H1 (cell line): ENCODE measurements at regions not wholly inside any gene's neighbourhood (a gene's known extent, or its start where the extent isn't known, plus 50 kb on each side); places are given as distances from the start of the nearest gene placed in this dataset.

Source experiments
- CTCF ChIA-PET: fragments of 300-600 bp; sonication (Branson Sonifier 250); formaldehyde crosslinking; loops from one replicate; lab custom pipeline; 2021; ENCODE audit not compliant: partially characterized antibody; lab: Charles Lee
- POLR2A ChIA-PET: fragments of 300-600 bp; sonication (Branson Sonifier 250); formaldehyde crosslinking; loops from one replicate; lab custom pipeline; 2021; ENCODE audit warnings: inconsistent platforms; ENCODE audit not compliant: partially characterized antibody; lab: Charles Lee
- DNase-seq, 2 experiments: peaks; one replicate each; pipeline versions ENCODE4 v3.0.0 to v3.0.0-alpha.2; 2010 to 2022; ENCODE audit warnings: low spot score in 2 of 2, low read depth in 1 of 2, mixed read lengths in 1 of 2
- FAIRE-seq: peaks from 2 replicates; lab custom pipeline; 2011; peaks lifted over from hg19 to GRCh38; lab: Jason Lieb, UNC
- H2AFZ ChIP-seq: 2 replicates; pipeline ENCODE4 v1.8.1; 2012; ENCODE audit warnings: low read length, inconsistent platforms
- H2AK5ac ChIP-seq: 2 replicates; pipeline ENCODE4 v1.6.1; 2013; ENCODE audit warnings: low read depth, low read length
- H2BK120ac ChIP-seq: replicated peaks from 2 replicates; pipeline ENCODE3; 2013; ENCODE audit warnings: low read depth, low read length, inconsistent platforms
- H2BK12ac ChIP-seq: 2 replicates; pipeline ENCODE4 v1.6.1; 2013; ENCODE audit warnings: low read depth, low read length
- H2BK15ac ChIP-seq: 2 replicates; pipeline ENCODE4 v1.6.1; 2013; ENCODE audit warnings: low read length
- H2BK20ac ChIP-seq: 2 replicates; pipeline ENCODE4 v1.6.1; 2013; ENCODE audit warnings: low read length
- H2BK5ac ChIP-seq: 2 replicates; pipeline ENCODE4 v1.6.1; 2013; ENCODE audit warnings: low read depth, low read length
- H3K14ac ChIP-seq: 2 replicates; pipeline ENCODE4 v1.6.1; 2013; ENCODE audit warnings: inconsistent platforms; ENCODE audit not compliant: insufficient read length
- H3K18ac ChIP-seq: 2 replicates; pipeline ENCODE4 v1.6.1; 2013; ENCODE audit warnings: low read length; ENCODE audit errors: extremely low read depth
- H3K23ac ChIP-seq: 2 replicates; pipeline ENCODE4 v1.6.1; 2013; ENCODE audit warnings: inconsistent platforms; ENCODE audit not compliant: insufficient read length
- H3K23me2 ChIP-seq: 2 replicates; pipeline ENCODE4 v1.6.1; 2013; ENCODE audit warnings: low read depth, low read length
- H3K27ac ChIP-seq: 2 replicates; pipeline ENCODE4 v1.6.1; 2011; ENCODE audit warnings: low read depth, low read length, inconsistent platforms
- H3K27me3 ChIP-seq, 4 experiments: replicated peaks in 1 of 4; 1 replicate in 1 of 4; 2 replicates in 3 of 4; pipeline versions ENCODE4 v1.6.1 to v1.8.1; 2011 to 2013; ENCODE audit warnings: low read length in 3 of 4, mild to moderate bottlenecking in 3 of 4, inconsistent platforms in 2 of 4, mixed read lengths in 2 of 4, moderate library complexity in 1 of 4; ENCODE audit not compliant: control insufficient read depth in 3 of 4, insufficient read depth in 3 of 4; ENCODE audit errors: extremely low read depth in 1 of 4
- H3K36me3 ChIP-seq, 4 experiments: 2 replicates each; pipeline versions ENCODE4 v1.6.1 to v1.8.1; 2011 to 2013; ENCODE audit warnings: mild to moderate bottlenecking in 4 of 4, low read length in 3 of 4, moderate library complexity in 2 of 4, control low read depth in 1 of 4, inconsistent platforms in 1 of 4; ENCODE audit not compliant: insufficient read depth in 4 of 4, control insufficient read depth in 2 of 4
- H3K4ac ChIP-seq: replicated peaks from 2 replicates; pipeline ENCODE3; 2013; ENCODE audit warnings: low read length, low read depth, mixed read lengths, inconsistent platforms; ENCODE audit not compliant: insufficient read length
- H3K4me1 ChIP-seq, 4 experiments: replicated peaks in 1 of 4; 1 replicate in 1 of 4; 2 replicates in 3 of 4; pipeline versions ENCODE4 v1.6.1 to v1.8.1; 2011 to 2013; ENCODE audit warnings: low read length in 3 of 4, inconsistent platforms in 2 of 4, mixed read lengths in 1 of 4; ENCODE audit not compliant: insufficient read depth in 4 of 4, control insufficient read depth in 3 of 4
- H3K4me2 ChIP-seq, 2 experiments: 2 replicates each; pipeline versions ENCODE4 v1.6.1 to v1.8.1; 2011 to 2013; ENCODE audit warnings: low read depth in 2 of 2, low read length in 2 of 2, control low read depth in 1 of 2, inconsistent platforms in 1 of 2, mild to moderate bottlenecking in 1 of 2; ENCODE audit not compliant: insufficient read depth in 1 of 2
- H3K4me3 ChIP-seq, 4 experiments: fragments of 200-600, 300-600 bp in 1 of 4; sonication (generic), shearing (Covaris generic), sonication (Bioruptor Twin) in 1 of 4; 2 replicates each; pipeline versions ENCODE4 v1.5.1 to v1.8.1; 2011 to 2016; ENCODE audit warnings: low read length in 4 of 4, low read depth in 3 of 4, control low read depth in 2 of 4, inconsistent platforms in 2 of 4, mild to moderate bottlenecking in 2 of 4, mixed read lengths in 1 of 4, moderate library complexity in 1 of 4; ENCODE audit not compliant: insufficient read depth in 2 of 4; ENCODE audit errors: extremely low read depth in 1 of 4
- H3K56ac ChIP-seq: replicated peaks from 2 replicates; pipeline ENCODE3; 2013; ENCODE audit warnings: low read depth, mild to moderate bottlenecking, mixed read lengths, low read length, inconsistent platforms; ENCODE audit not compliant: insufficient read length
- H3K79me1 ChIP-seq: 2 replicates; pipeline ENCODE4 v1.6.1; 2013; ENCODE audit warnings: low read depth, low read length, control low read depth
- H3K79me2 ChIP-seq, 2 experiments: 2 replicates each; pipeline versions ENCODE4 v1.6.1 to v1.8.1; 2012 to 2013; ENCODE audit warnings: low read length in 2 of 2, mild to moderate bottlenecking in 2 of 2, inconsistent platforms in 1 of 2; ENCODE audit not compliant: insufficient read depth in 2 of 2, control insufficient read depth in 1 of 2
- H3K9ac ChIP-seq, 4 experiments: replicated peaks in 1 of 4; 1 replicate in 1 of 4; 2 replicates in 3 of 4; pipeline versions ENCODE4 v1.6.1 to v1.8.1; 2011 to 2013; ENCODE audit warnings: low read depth in 3 of 4, low read length in 3 of 4, control low read depth in 2 of 4, mild to moderate bottlenecking in 2 of 4, moderate library complexity in 2 of 4, inconsistent platforms in 1 of 4; ENCODE audit errors: extremely low read depth in 1 of 4
- H3K9me3 ChIP-seq, 2 experiments: 2 replicates each; pipeline versions ENCODE4 v1.6.1 to v1.8.1; 2012 to 2013; ENCODE audit warnings: mild to moderate bottlenecking in 2 of 2, moderate library complexity in 2 of 2, control low read depth in 1 of 2, inconsistent platforms in 1 of 2, low read depth in 1 of 2, low read length in 1 of 2, mixed read lengths in 1 of 2; ENCODE audit not compliant: insufficient read depth in 2 of 2
- H4K20me1 ChIP-seq, 2 experiments: replicated peaks in 1 of 2; 2 replicates each; pipeline versions ENCODE3 to v1.8.1; 2011 to 2013; ENCODE audit warnings: inconsistent platforms in 2 of 2, low read length in 2 of 2, mild to moderate bottlenecking in 1 of 2; ENCODE audit not compliant: insufficient read depth in 2 of 2, control insufficient read depth in 1 of 2
- H4K5ac ChIP-seq: 2 replicates; pipeline ENCODE4 v1.6.1; 2013; ENCODE audit warnings: low read length, low read depth, mixed read lengths, inconsistent platforms; ENCODE audit not compliant: insufficient read length
- H4K8ac ChIP-seq: 2 replicates; pipeline ENCODE4 v1.8.0; 2013; ENCODE audit warnings: mild to moderate bottlenecking, moderate library complexity, low read length, inconsistent platforms; ENCODE audit not compliant: insufficient read depth; ENCODE audit errors: extremely low read depth
- H4K91ac ChIP-seq: replicated peaks from 2 replicates; pipeline ENCODE3; 2013; ENCODE audit warnings: low read length, mixed read lengths, inconsistent platforms; ENCODE audit not compliant: insufficient read length
- ASH2L ChIP-seq: fragments of 200-600, 300-600 bp; sonication (generic); IDR thresholded peaks from one replicate; pipeline ENCODE4 v1.7.1; 2017; ENCODE audit warnings: low read length
- BRCA1 ChIP-seq: IDR thresholded peaks from 2 replicates; pipeline ENCODE4 v1.6.1; 2012; ENCODE audit warnings: low read depth, low read length, improper control_type of control experiment
- CHD2 ChIP-seq: IDR thresholded peaks from 2 replicates; pipeline ENCODE4 v1.6.1; 2012; ENCODE audit warnings: low read length, improper control_type of control experiment
- TCF12 ChIP-seq: IDR thresholded peaks from 2 replicates; pipeline ENCODE4 v1.6.1; 2011; ENCODE audit warnings: low read depth, mild to moderate bottlenecking, low read length
- WGBS, 2 experiments: shearing (Covaris generic) in 1 of 2; methylation state at CpG; one replicate each; pipeline versions ENCODE4 v1.1.6 to v1.1.7; 2013 to 2015; ENCODE audit warnings: low lambda C conversion rate in 2 of 2, mixed read lengths in 2 of 2, inconsistent platforms in 1 of 2, low coverage in 1 of 2, missing lambda C conversion rate in 1 of 2; ENCODE audit not compliant: insufficient replicate concordance in 2 of 2, insufficient coverage in 1 of 2, insufficient read length in 1 of 2; ENCODE audit errors: extremely low coverage in 1 of 2, missing lambda C conversion rate in 1 of 2; 5-methylcytosine and 5-hydroxymethylcytosine counted together

DNA sequence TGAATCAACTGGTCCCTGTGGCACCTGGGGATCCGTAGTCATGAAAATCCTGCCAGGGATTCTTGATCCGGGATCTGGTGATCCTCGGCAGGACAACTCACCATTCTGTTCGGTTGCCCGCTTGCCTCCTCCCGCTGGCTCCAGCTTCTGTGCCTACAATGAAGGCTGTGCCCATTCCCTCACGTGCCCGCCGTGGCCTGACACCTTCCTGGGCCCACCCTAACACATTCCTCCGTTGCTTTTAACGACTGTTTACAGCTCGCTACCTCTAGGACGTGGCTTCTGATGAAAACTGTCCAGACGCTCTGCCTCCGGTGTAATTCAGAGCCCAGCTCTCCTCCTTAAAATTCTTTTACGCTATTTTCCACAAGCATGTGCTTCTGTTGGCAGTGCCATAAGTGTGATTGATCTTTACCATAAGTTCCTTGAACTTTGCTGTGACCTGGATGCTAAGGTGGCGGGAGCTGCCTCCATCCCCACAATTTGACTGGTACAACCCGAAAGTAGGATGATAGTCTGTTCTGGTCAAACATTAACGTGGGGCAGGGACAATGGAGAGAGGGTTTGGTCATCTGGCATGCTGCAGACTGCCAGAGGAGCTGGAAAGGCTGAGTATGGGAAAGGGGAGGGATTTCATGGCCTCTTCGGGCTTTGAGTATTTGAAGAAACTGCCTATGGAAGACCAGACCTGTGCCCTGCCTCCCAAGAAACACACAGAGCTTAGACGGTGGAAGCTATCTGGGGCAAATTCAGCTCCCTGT, 206.8 kb upstream of the TNP1 start:
- Histone ChIP-seq H2BK120ac (no peak overlapping the region), H3K14ac (no peak overlapping the region), H2BK5ac (no peak overlapping the region), H3K18ac (no peak overlapping the region), H4K20me1 (peaks cover 0 to 10% of the 10 kb centered on the region in 2 experiments), H3K4ac (no peak overlapping the region), H2BK15ac (0 out of 2 replicates have a peak overlapping the region, but pooled peaks have one; percentile 16), H3K4me1 (peaks cover 2 to 10% (median 3%) of the 10 kb centered on the region in 4 experiments; a peak in 4 of 7 replicates), H3K4me2 (no peak overlapping the region), H3K9ac (no peak overlapping the region), H2AFZ (no peak overlapping the region), H3K23me2 (peaks cover 14% of the 10 kb centered on the region), H3K56ac (no peak overlapping the region), H2AK5ac (no peak overlapping the region), H3K23ac (no peak overlapping the region), H4K8ac (no peak overlapping the region; the same call in 1 of the 2 replicates), H2BK20ac (no peak overlapping the region), H3K27me3 (no peaks in the 10 kb centered on the region), H3K27ac (no peak overlapping the region), H3K9me3 (0 out of 4 replicates have a peak, but pooled peaks cover 0 to 8% of the 10 kb centered on the region in 2 experiments), H4K5ac (no peak overlapping the region), H4K91ac (no peak overlapping the region), H3K36me3 (no peaks in the 10 kb centered on the region; a peak in 2 of 8 replicates), H3K79me2 (no peaks in the 10 kb centered on the region), H3K4me3 (no peak overlapping the region), H3K79me1 (peaks cover 4% of the 10 kb centered on the region; the same call in 1 of the 2 replicates), H2BK12ac (no peak overlapping the region)
- DNase-seq (no peak), FAIRE-seq (no peak)
- TF ChIP-seq ASH2L = no peak
- no peak for TF ChIP-seq TCF12
- TF ChIP-seq CHD2 = no peak
- TF ChIP-seq BRCA1 = no peak
- CTCF ChIA-PET = interaction anchor here (0.6 to 6.3 kb wide), 4 partner anchors 9 to 599 kb away, joined by 4 to 32 read pairs (median 4); no protein-coding TSS in a partner anchor
- POLR2A ChIA-PET = no interaction called here
- WGBS, 2 experiments = 91% methylated on average over 21 of the region's 21 CpGs; no CpG with 5 or more reads in 1 of the 2 experiments
